ENCODE measurements at regions not wholly inside any gene's neighbourhood (a gene's known extent, or its start where the extent isn't known, plus 50 kb on each side); places are given as distances from the start of the nearest gene placed in this dataset.

DNA sequence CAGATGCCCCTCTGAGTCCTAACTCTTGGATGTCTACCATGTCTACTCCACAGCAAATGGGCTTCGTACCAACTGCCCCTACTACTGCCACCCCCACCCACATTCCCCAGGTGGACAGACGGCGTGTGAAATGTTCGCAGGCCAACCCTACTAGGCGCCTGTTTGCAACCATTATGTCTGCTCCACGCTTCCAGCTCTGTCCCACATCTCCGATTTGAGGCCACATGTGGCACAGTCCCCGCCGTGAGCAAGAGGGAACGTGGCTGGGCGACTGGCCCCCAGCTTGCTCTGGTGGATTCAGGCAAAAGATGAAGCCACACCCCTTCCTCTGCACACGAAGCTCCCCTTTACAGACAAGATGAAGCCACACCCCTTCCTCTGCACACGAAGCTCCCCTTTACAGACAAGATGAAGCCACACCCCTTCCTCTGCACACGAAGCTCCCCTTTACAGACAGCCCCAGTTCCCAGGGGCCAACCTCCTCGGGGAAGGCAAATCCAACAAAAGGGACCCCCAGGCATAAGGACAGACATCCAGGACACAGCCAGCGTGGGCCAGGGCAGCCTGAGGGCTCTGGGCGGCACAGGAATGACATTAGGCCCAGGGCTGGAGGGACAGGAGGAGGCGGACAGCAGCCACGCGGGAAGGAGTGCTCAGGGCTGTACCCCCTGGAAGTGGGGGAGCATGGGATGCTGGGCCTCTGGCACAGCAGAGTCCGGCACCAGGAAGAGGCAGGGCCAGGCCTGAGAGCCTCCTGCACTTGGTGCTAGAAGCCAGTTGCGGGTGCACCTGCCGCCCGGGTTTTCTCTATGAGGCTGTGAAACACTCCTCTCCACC is 106.2 kb downstream of the SHANK2 start:
- no peak for TF ChIP-seq POLR2A (IDR thresholded peaks at IDR 0.05)
- TF ChIP-seq, protein P1, sequence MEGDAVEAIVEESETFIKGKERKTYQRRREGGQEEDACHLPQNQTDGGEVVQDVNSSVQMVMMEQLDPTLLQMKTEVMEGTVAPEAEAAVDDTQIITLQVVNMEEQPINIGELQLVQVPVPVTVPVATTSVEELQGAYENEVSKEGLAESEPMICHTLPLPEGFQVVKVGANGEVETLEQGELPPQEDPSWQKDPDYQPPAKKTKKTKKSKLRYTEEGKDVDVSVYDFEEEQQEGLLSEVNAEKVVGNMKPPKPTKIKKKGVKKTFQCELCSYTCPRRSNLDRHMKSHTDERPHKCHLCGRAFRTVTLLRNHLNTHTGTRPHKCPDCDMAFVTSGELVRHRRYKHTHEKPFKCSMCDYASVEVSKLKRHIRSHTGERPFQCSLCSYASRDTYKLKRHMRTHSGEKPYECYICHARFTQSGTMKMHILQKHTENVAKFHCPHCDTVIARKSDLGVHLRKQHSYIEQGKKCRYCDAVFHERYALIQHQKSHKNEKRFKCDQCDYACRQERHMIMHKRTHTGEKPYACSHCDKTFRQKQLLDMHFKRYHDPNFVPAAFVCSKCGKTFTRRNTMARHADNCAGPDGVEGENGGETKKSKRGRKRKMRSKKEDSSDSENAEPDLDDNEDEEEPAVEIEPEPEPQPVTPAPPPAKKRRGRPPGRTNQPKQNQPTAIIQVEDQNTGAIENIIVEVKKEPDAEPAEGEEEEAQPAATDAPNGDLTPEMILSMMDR (IDR thresholded peaks at IDR 0.05): no peak
